Upper lobe of left lung (tissue), 6 donors: ENCODE measurements at regions not wholly inside any gene's neighbourhood (a gene's known extent, or its start where the extent isn't known, plus 50 kb on each side); places are given as distances from the start of the nearest gene placed in this dataset.
"Not testable (repeated sequence)": the region's sequence is repeated elsewhere in the genome, so short reads cannot be mapped to it uniquely, and the experiment has no call there.

ENCODE experiments used
- ATAC-seq, 2 donors: fragments of 200-7000 bp; cut with Tn5 transposase; one replicate each; pipeline ENCODE4 v1.9.1; 2022; ENCODE audit warnings: mild to moderate bottlenecking in 2 of 2, moderate library complexity in 2 of 2; ENCODE audit not compliant: low FRiP score in 2 of 2
- DNase-seq, 2 donors: peaks; one replicate each; pipeline ENCODE4 v3.0.0-alpha.2; 2019 to 2020
- H3K27ac ChIP-seq, 4 donors: fragments of 200-600 bp; sonication (generic); one replicate each; pipeline ENCODE4 v1.5.1; 2016 to 2019
- H3K27me3 ChIP-seq, 4 donors: fragments of 200-600 bp; sonication (generic); one replicate each; pipeline ENCODE4 v1.5.1; 2017 to 2019
- H3K36me3 ChIP-seq, 4 donors: fragments of 200-600 bp; sonication (generic); one replicate each; pipeline ENCODE4 v1.5.1; 2016 to 2019
- H3K4me1 ChIP-seq, 4 donors: fragments of 200-600 bp; sonication (generic); one replicate each; pipeline ENCODE4 v1.5.1; 2018 to 2019
- H3K4me3 ChIP-seq, 4 donors: fragments of 200-600 bp; sonication (generic); one replicate each; pipeline ENCODE4 v1.5.1; 2017 to 2019; ENCODE audit warnings: mild to moderate bottlenecking in 2 of 4, moderate library complexity in 1 of 4
- H3K9me3 ChIP-seq, 4 donors: fragments of 200-600 bp; sonication (generic); one replicate each; pipeline ENCODE4 v1.5.1; 2018 to 2019
- CTCF ChIP-seq, 6 experiments: fragments of 450-650 bp in 4 of 6; fragments of 200-600 bp in 2 of 6; sonication (generic) in 2 of 6; IDR thresholded peaks; one replicate each; pipeline ENCODE4 v1.5.1; 2016 to 2019; ENCODE audit warnings: antibody characterized with exemption in 6 of 6
- EP300 ChIP-seq, 4 donors: sonication (generic); formaldehyde crosslinking; IDR thresholded peaks; one replicate each; pipeline ENCODE4 v1.5.1; 2017; ENCODE audit warnings: antibody characterized with exemption in 4 of 4, control low read depth in 2 of 4
- POLR2A ChIP-seq, 4 donors: fragments of 450-650 bp; IDR thresholded peaks; one replicate each; pipeline ENCODE4 v1.5.1; 2016 to 2017; ENCODE audit warnings: antibody characterized with exemption in 4 of 4, mild to moderate bottlenecking in 2 of 4
- POLR2AphosphoS5 ChIP-seq, 2 donors: sonication (generic); formaldehyde crosslinking; IDR thresholded peaks; one replicate each; pipeline ENCODE4 v1.5.1; 2017; ENCODE audit warnings: antibody characterized with exemption in 2 of 2
- WGBS, 2 donors: methylation state at CpG; one replicate each; pipeline ENCODE4 v1.1.5; 2017 to 2018; 5-methylcytosine and 5-hydroxymethylcytosine counted together
- donor health status: DM: no; HTN: no; CAD: no; lungs with moderate emphysema.
- donor health status: DM: no; HTN: yes; CAD: no; lungs with severe emphysema.

GRCh38 chr11:34784318-34784841 lies 131.8 kb downstream of the APIP start:
- Histone ChIP-seq H3K9me3 (no peaks in the 10 kb centered on the region), H3K4me3 (no peak overlapping the region), H3K4me1 (no peaks in the 10 kb centered on the region), H3K27ac (no peak overlapping the region), H3K27me3 (no peaks in the 10 kb centered on the region), H3K36me3 (no peaks in the 10 kb centered on the region)
- TF ChIP-seq POLR2AphosphoS5 (IDR thresholded peaks at IDR 0.05) = no peak
- no peak for TF ChIP-seq EP300 (IDR thresholded peaks at IDR 0.05)
- TF ChIP-seq CTCF (IDR thresholded peaks at IDR 0.05) = no peak
- TF ChIP-seq POLR2A (IDR thresholded peaks at IDR 0.05) = no peak
- 36 to 50% methylated on average over 2 of the region's 2 CpGs for WGBS, 2 donors
- ATAC-seq = no peak
- no peak for DNase-seq

- Histone ChIP-seq H3K9me3 (no peaks in the 10 kb centered on the region), H3K4me3 (no peak overlapping the region), H3K36me3 (no peaks in the 10 kb centered on the region), H3K27ac (no peak overlapping the region), H3K27me3 (no peaks in the 10 kb centered on the region), H3K4me1 (no peaks in the 10 kb centered on the region)
- ATAC-seq (no peak), DNase-seq (no peak)
- TF ChIP-seq POLR2A (IDR thresholded peaks at IDR 0.05) (no peak), CTCF (IDR thresholded peaks at IDR 0.05) (no peak), POLR2AphosphoS5 (IDR thresholded peaks at IDR 0.05) (no peak), EP300 (IDR thresholded peaks at IDR 0.05) (no peak)
- WGBS, 2 donors = 69 to 76% methylated on average over 3 of the region's 3 CpGs
Measured at GRCh38 chr11:34783816-34784317, 132.3 kb downstream of the APIP start.

GRCh38 chr11:34781826-34782225 lies 134.4 kb downstream of the APIP start:
- not testable (repeated sequence) for DNase-seq, H3K36me3 ChIP-seq, H3K4me3 ChIP-seq, H3K9me3 ChIP-seq, H3K4me1 ChIP-seq, ATAC-seq, H3K27ac ChIP-seq, H3K27me3 ChIP-seq

- H3K9me3 ChIP-seq = no peaks in the 10 kb centered on the region
- no peak for TF ChIP-seq POLR2A (IDR thresholded peaks at IDR 0.05)
- H3K4me1 ChIP-seq = no peaks in the 10 kb centered on the region
- 84 to 85% methylated on average over 4 of the region's 4 CpGs for WGBS, 2 donors
- no peaks in the 10 kb centered on the region for H3K36me3 ChIP-seq
- H3K27me3 ChIP-seq = no peaks in the 10 kb centered on the region
- ATAC-seq (no peak), DNase-seq (no peak)
- H3K27ac ChIP-seq = no peak overlapping the region
- H3K4me3 ChIP-seq = no peak overlapping the region
Measured at GRCh38 chr11:34775417-34775888, 140.7 kb downstream of the APIP start.

- DNase-seq (no peak), ATAC-seq (no peak)
- WGBS, 2 donors = 62 to 67% methylated on average over 2 of the region's 2 CpGs
- H3K27ac ChIP-seq = no peak overlapping the region
- no peaks in the 10 kb centered on the region for H3K27me3 ChIP-seq
- TF ChIP-seq POLR2AphosphoS5 (IDR thresholded peaks at IDR 0.05) (no peak), POLR2A (IDR thresholded peaks at IDR 0.05) (no peak), CTCF (IDR thresholded peaks at IDR 0.05) (no peak), EP300 (IDR thresholded peaks at IDR 0.05) (no peak)
- H3K4me3 ChIP-seq = no peak overlapping the region
- no peaks in the 10 kb centered on the region for H3K4me1 ChIP-seq
- H3K9me3 ChIP-seq = no peaks in the 10 kb centered on the region
- H3K36me3 ChIP-seq = no peaks in the 10 kb centered on the region
Measured at GRCh38 chr11:34774604-34775003, 141.6 kb downstream of the APIP start.

GRCh38 chr11:34773826-34774225 lies 142.4 kb downstream of the APIP start:
- WGBS, 2 donors = 19 to 28% methylated on average over 1 of the region's 1 CpG
- no peaks in the 10 kb centered on the region for H3K27me3 ChIP-seq
- no peak overlapping the region for H3K4me3 ChIP-seq
- no peak for DNase-seq
- ATAC-seq = no peak
- H3K4me1 ChIP-seq = no peaks in the 10 kb centered on the region
- H3K36me3 ChIP-seq = no peaks in the 10 kb centered on the region
- H3K9me3 ChIP-seq = no peaks in the 10 kb centered on the region
- no peak overlapping the region for H3K27ac ChIP-seq
- TF ChIP-seq POLR2A (IDR thresholded peaks at IDR 0.05) = no peak
